MCF 10A (cell line): ENCODE measurements at regions not wholly inside any gene's neighbourhood (a gene's known extent, or its start where the extent isn't known, plus 50 kb on each side); places are given as distances from the start of the nearest gene placed in this dataset.

ENCODE experiments used
- BruUV-seq: library from RNA; stranded (reverse); fragments of 400-500 nt; replicated peaks from 2 replicates; lab custom pipeline; 2021; lab: Mats Ljungman, UMichigan
- CTCF ChIA-PET: fragments of 300-600 bp; sonication (Branson Sonifier 250); formaldehyde crosslinking; extraction: SDS; loops from one replicate; lab custom pipeline; 2021; ENCODE audit warnings: antibody characterized with exemption, inconsistent platforms; lab: Yijun Ruan, JAX
- POLR2A ChIA-PET: fragments of 300-600, 350-650 bp; sonication (Branson Sonifier 250); formaldehyde crosslinking; extraction: SDS; loops from one replicate; lab custom pipeline; 2020; ENCODE audit warnings: antibody characterized with exemption, inconsistent platforms; lab: Yijun Ruan, JAX
- DNase-seq: peaks from one replicate; pipeline ENCODE4 v3.0.0-alpha.2; 2018; ENCODE audit not compliant: unreplicated experiment
- H3K27ac Mint-ChIP-seq: one replicate; pipeline ENCODE4 v1.8.0; 2022; ENCODE audit warnings: mild to moderate bottlenecking, low read depth, mixed read lengths; ENCODE audit not compliant: unreplicated experiment
- H3K27me3 Mint-ChIP-seq: one replicate; pipeline ENCODE4 v1.8.0; 2022; ENCODE audit warnings: mixed read lengths; ENCODE audit not compliant: insufficient read depth, unreplicated experiment
- H3K36me3 Mint-ChIP-seq: one replicate; pipeline ENCODE4 v1.8.0; 2022; ENCODE audit warnings: mild to moderate bottlenecking, moderate library complexity, mixed read lengths; ENCODE audit not compliant: insufficient read depth, unreplicated experiment
- H3K4me1 Mint-ChIP-seq: one replicate; pipeline ENCODE4 v1.8.0; 2022; ENCODE audit warnings: mixed read lengths; ENCODE audit not compliant: insufficient read depth, unreplicated experiment
- H3K4me3 Mint-ChIP-seq: one replicate; pipeline ENCODE4 v1.8.0; 2022; ENCODE audit warnings: mild to moderate bottlenecking, moderate library complexity, mixed read lengths; ENCODE audit not compliant: unreplicated experiment
- H3K9me3 Mint-ChIP-seq: one replicate; pipeline ENCODE4 v1.8.0; 2022; ENCODE audit warnings: mixed read lengths; ENCODE audit not compliant: unreplicated experiment
- CTCF ChIP-seq: fragments of 200-600 bp; IDR thresholded peaks from one replicate; pipeline ENCODE4 v1.8.0; 2022; ENCODE audit warnings: antibody characterized with exemption, mild to moderate bottlenecking; ENCODE audit not compliant: unreplicated experiment
- intact Hi-C: fragments of 100-400 bp; cut with micrococcal nuclease; formaldehyde crosslinking; loops from 2 replicates; pipeline ENCODE4 v1.14.1; 2022

GRCh38 chr13:62065016-62065415 is 649.4 kb upstream of the PCDH20 start:
- Mint-ChIP-seq H3K36me3 (no peaks in the 10 kb centered on the region), H3K4me3 (no peak overlapping the region), H3K27ac (no peak overlapping the region), H3K4me1 (no peaks in the 10 kb centered on the region), H3K9me3 (peaks cover 7% of the 10 kb centered on the region), H3K27me3 (peaks cover 22% of the 10 kb centered on the region)
- intact Hi-C loops: no loop called here
- no TSS peak for BruUV-seq
- no peak for TF ChIP-seq CTCF
- ChIA-PET POLR2A (no interaction called here), CTCF (no interaction called here)
- DNase-seq: no peak

- no TSS peak for BruUV-seq
- CTCF ChIA-PET: no interaction called here
- H3K4me1 Mint-ChIP-seq: no peaks in the 10 kb centered on the region
- DNase-seq: no peak
- TF ChIP-seq CTCF: no peak
- no peaks in the 10 kb centered on the region for H3K36me3 Mint-ChIP-seq
- H3K9me3 Mint-ChIP-seq: peaks cover 7% of the 10 kb centered on the region
- H3K4me3 Mint-ChIP-seq: no peak overlapping the region
- H3K27me3 Mint-ChIP-seq: peaks cover 8% of the 10 kb centered on the region
- intact Hi-C loops: no loop called here
- POLR2A ChIA-PET: interaction anchor here (0.6 kb wide), 1 partner anchor 14 kb away, joined by 3 read pairs; no protein-coding TSS in a partner anchor
- H3K27ac Mint-ChIP-seq: no peak overlapping the region
Observed at GRCh38 chr13:62061751-62062150, 646.1 kb upstream of the PCDH20 start.

GRCh38 chr13:62060570-62060969 is 644.9 kb upstream of the PCDH20 start:
- intact Hi-C loops: no loop called here
- BruUV-seq: no TSS peak
- TF ChIP-seq CTCF: no peak
- Mint-ChIP-seq H3K27ac (no peak overlapping the region), H3K9me3 (peaks cover 7% of the 10 kb centered on the region), H3K4me3 (no peak overlapping the region), H3K4me1 (no peaks in the 10 kb centered on the region), H3K36me3 (no peaks in the 10 kb centered on the region), H3K27me3 (peaks cover 8% of the 10 kb centered on the region)
- no peak for DNase-seq
- ChIA-PET CTCF (no interaction called here), POLR2A (no interaction called here)

- ChIA-PET POLR2A (no interaction called here), CTCF (no interaction called here)
- H3K9me3 Mint-ChIP-seq: peaks cover 5% of the 10 kb centered on the region
- DNase-seq: no peak
- peaks cover 8% of the 10 kb centered on the region for H3K27me3 Mint-ChIP-seq
- H3K36me3 Mint-ChIP-seq: no peaks in the 10 kb centered on the region
- H3K27ac Mint-ChIP-seq: no peak overlapping the region
- intact Hi-C loops: no loop called here
- no peak for TF ChIP-seq CTCF
- no peak overlapping the region for H3K4me3 Mint-ChIP-seq
- BruUV-seq: no TSS peak
- no peaks in the 10 kb centered on the region for H3K4me1 Mint-ChIP-seq
Observed at GRCh38 chr13:62057286-62057685, 641.6 kb upstream of the PCDH20 start.
